ENCODE measurements at regions not wholly inside any gene's neighbourhood (a gene's known extent, or its start where the extent isn't known, plus 50 kb on each side); places are given as distances from the start of the nearest gene placed in this dataset.

DNA sequence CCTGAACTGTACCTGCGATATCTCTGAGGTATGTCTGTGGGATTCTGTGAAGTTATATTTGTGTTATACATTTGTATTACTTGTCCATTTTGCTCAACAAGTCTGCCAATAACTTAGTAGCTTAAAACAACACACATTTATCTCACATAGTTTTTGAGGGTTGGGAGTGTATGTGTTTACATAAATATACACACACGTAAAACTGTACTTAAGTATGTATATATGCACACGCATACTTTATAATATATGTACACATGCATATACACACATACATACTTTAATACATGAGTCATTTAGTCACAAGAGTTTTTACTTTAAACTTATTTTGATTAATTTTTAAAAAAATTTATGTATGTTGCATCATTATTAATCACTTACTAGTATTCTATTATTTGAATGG, 205.9 kb upstream of the EDIL3 start:
- no peaks in the 10 kb centered on the region for H3K27me3 ChIP-seq (ENCODE audit: control insufficient read depth in 1 of 2, insufficient read depth in 2 of 2, low read length in 1 of 2)
- DNase-seq (no peak), ATAC-seq (ENCODE audit: low FRiP score) (no peak)
- no peaks in the 10 kb centered on the region for H3K36me3 ChIP-seq (ENCODE audit: control insufficient read depth in 1 of 2, insufficient read depth in 2 of 2, low read length in 1 of 2)
- no peaks in the 10 kb centered on the region for H3K9me3 ChIP-seq (ENCODE audit: control insufficient read depth, low read length)
- intact Hi-C loops (cut with DNase I) = no loop called here
- H3K27ac ChIP-seq (ENCODE audit: low read depth in 1 of 2, low read length in 2 of 2) = no peak overlapping the region
- 82 to 90% methylated on average over 3 of the region's 3 CpGs for WGBS, 2 donors
- no peaks in the 10 kb centered on the region for H3K4me1 ChIP-seq (ENCODE audit: control insufficient read depth in 1 of 2, insufficient read depth in 2 of 2, low read length in 2 of 2)
- no peak overlapping the region for H3K4me3 ChIP-seq (ENCODE audit: low read length in 2 of 2)

DNA sequence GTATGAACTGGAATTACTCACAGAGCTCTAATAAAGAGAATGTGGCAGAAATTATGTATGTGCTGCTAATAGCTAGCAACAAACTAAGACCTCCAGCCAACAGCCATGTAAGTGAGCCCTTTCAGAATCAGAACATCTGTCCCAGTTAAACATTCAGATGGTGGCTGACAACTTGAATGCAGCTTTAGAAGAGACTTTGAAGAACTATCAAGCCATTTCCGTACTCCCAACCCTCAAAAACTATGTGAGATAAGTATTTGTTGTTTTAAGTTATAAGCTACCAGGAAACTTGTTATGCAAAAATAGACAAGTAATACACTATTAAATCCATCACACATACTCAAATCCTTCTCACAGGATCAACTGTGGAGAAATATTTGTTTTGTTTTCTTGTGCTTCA, 205.2 kb upstream of the EDIL3 start:
- 57 to 71% methylated on average over 1 of the region's 1 CpG for WGBS, 2 donors
- Histone ChIP-seq H3K27ac (ENCODE audit: low read depth in 1 of 2, low read length in 2 of 2) (no peak overlapping the region), H3K36me3 (ENCODE audit: control insufficient read depth in 1 of 2, insufficient read depth in 2 of 2, low read length in 1 of 2) (no peaks in the 10 kb centered on the region), H3K4me1 (ENCODE audit: control insufficient read depth in 1 of 2, insufficient read depth in 2 of 2, low read length in 2 of 2) (no peaks in the 10 kb centered on the region), H3K4me3 (ENCODE audit: low read length in 2 of 2) (no peak overlapping the region), H3K27me3 (ENCODE audit: control insufficient read depth in 1 of 2, insufficient read depth in 2 of 2, low read length in 1 of 2) (no peaks in the 10 kb centered on the region), H3K9me3 (ENCODE audit: control insufficient read depth, low read length) (no peaks in the 10 kb centered on the region)
- no peak for ATAC-seq (ENCODE audit: low FRiP score)
- no peak for DNase-seq
- intact Hi-C loops (cut with DNase I) = no loop called here

DNA sequence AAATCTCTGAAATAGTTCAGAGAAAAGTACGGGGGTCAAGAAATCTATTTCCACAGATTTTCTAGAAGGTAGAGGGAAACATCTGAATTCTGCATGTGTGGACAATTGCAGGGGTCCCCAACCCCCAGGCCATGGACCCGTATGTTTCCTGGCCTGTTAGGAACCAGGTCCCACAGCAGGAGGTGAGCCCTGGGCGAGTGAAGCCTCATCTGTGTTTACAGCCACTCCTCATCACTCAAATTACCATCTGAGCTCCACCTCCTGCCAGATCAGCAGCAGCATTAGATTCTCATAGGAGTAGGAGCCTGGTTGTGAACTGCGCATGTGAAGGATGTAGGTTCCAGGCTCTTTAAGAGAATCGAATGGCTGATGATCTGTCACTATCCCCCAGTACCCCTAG, 200.5 kb upstream of the EDIL3 start:
- 76 to 78% methylated on average over 5 of the region's 5 CpGs for WGBS, 2 donors
- H3K9me3 ChIP-seq (ENCODE audit: control insufficient read depth, low read length) = no peaks in the 10 kb centered on the region
- H3K27me3 ChIP-seq (ENCODE audit: control insufficient read depth in 1 of 2, insufficient read depth in 2 of 2, low read length in 1 of 2) = no peaks in the 10 kb centered on the region
- intact Hi-C loops (cut with DNase I) = no loop called here
- no peak overlapping the region for H3K27ac ChIP-seq (ENCODE audit: low read depth in 1 of 2, low read length in 2 of 2)
- ATAC-seq (ENCODE audit: low FRiP score) (no peak), DNase-seq (no peak)
- H3K4me1 ChIP-seq (ENCODE audit: control insufficient read depth in 1 of 2, insufficient read depth in 2 of 2, low read length in 2 of 2) = no peaks in the 10 kb centered on the region
- H3K4me3 ChIP-seq (ENCODE audit: low read length in 2 of 2) = no peak overlapping the region
- H3K36me3 ChIP-seq (ENCODE audit: control insufficient read depth in 1 of 2, insufficient read depth in 2 of 2, low read length in 1 of 2) = no peaks in the 10 kb centered on the region

GRCh38 chr5:84578226-84578625, 193.5 kb upstream of the EDIL3 start:
- Histone ChIP-seq H3K9me3 (ENCODE audit: control insufficient read depth, low read length) (no peaks in the 10 kb centered on the region), H3K36me3 (ENCODE audit: control insufficient read depth in 1 of 2, insufficient read depth in 2 of 2, low read length in 1 of 2) (no peaks in the 10 kb centered on the region), H3K4me3 (ENCODE audit: low read length in 2 of 2) (no peak overlapping the region), H3K27me3 (ENCODE audit: control insufficient read depth in 1 of 2, insufficient read depth in 2 of 2, low read length in 1 of 2) (no peaks in the 10 kb centered on the region), H3K27ac (ENCODE audit: low read depth in 1 of 2, low read length in 2 of 2) (no peak overlapping the region), H3K4me1 (ENCODE audit: control insufficient read depth in 1 of 2, insufficient read depth in 2 of 2, low read length in 2 of 2) (no peaks in the 10 kb centered on the region)
- WGBS, 2 donors = 75 to 79% methylated on average over 5 of the region's 5 CpGs
- DNase-seq (no peak), ATAC-seq (ENCODE audit: low FRiP score) (no peak)
- intact Hi-C loops (cut with DNase I) = no loop called here

DNA sequence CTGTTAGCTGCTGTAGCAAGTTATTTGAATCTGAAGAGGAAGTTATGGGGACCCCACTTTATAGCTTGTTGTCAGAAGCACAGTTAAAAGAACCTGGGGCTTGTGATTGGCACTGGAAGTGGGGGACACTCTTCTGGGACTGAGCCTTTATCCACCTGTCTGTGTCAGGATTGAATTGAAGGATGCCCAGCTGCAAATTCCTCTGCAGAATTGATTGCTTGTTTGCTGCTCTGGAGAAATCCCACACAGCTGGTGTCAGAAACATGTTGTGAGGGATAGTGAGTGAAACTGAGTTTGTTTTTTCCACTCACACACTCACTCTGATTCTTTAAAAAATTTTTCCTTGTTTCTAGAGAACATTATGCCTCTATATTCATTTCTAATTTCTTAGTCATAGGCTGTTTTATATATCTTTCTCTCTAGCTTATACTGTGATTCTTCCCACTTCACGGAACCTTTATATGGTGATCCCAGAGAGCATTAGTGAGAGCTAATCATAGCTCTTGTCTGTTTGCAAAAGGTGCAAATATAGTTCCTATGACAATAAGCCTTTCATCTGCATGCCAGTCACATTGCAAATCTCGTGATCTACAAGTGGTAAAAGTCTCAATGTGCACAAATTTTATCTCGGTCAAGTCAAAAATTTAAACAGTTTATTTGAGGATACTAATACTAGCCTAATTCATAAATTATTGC, 188.5 kb upstream of the EDIL3 start:
- no peak for ATAC-seq (ENCODE audit: low FRiP score)
- Histone ChIP-seq H3K9me3 (ENCODE audit: control insufficient read depth, low read length) (no peaks in the 10 kb centered on the region), H3K27ac (ENCODE audit: low read depth in 1 of 2, low read length in 2 of 2) (no peak overlapping the region), H3K36me3 (ENCODE audit: control insufficient read depth in 1 of 2, insufficient read depth in 2 of 2, low read length in 1 of 2) (no peaks in the 10 kb centered on the region), H3K27me3 (ENCODE audit: control insufficient read depth in 1 of 2, insufficient read depth in 2 of 2, low read length in 1 of 2) (no peaks in the 10 kb centered on the region), H3K4me3 (ENCODE audit: low read length in 2 of 2) (no peak overlapping the region), H3K4me1 (ENCODE audit: control insufficient read depth in 1 of 2, insufficient read depth in 2 of 2, low read length in 2 of 2) (no peaks in the 10 kb centered on the region)
- no peak for DNase-seq
- 73 to 77% methylated on average over 3 of the region's 3 CpGs for WGBS, 2 donors
- intact Hi-C loops (cut with DNase I) = no loop called here

- Histone ChIP-seq H3K4me3 (ENCODE audit: low read length in 2 of 2) (no peak overlapping the region), H3K9me3 (ENCODE audit: control insufficient read depth, low read length) (no peaks in the 10 kb centered on the region), H3K4me1 (ENCODE audit: control insufficient read depth in 1 of 2, insufficient read depth in 2 of 2, low read length in 2 of 2) (no peaks in the 10 kb centered on the region), H3K36me3 (ENCODE audit: control insufficient read depth in 1 of 2, insufficient read depth in 2 of 2, low read length in 1 of 2) (no peaks in the 10 kb centered on the region), H3K27ac (ENCODE audit: low read depth in 1 of 2, low read length in 2 of 2) (no peak overlapping the region), H3K27me3 (ENCODE audit: control insufficient read depth in 1 of 2, insufficient read depth in 2 of 2, low read length in 1 of 2) (no peaks in the 10 kb centered on the region)
- DNase-seq = no peak
- WGBS, 2 donors = 85 to 92% methylated on average over 1 of the region's 1 CpG
- intact Hi-C loops (cut with DNase I) = no loop called here
- ATAC-seq (ENCODE audit: low FRiP score) = no peak
Observed at GRCh38 chr5:84569307-84569706, 184.6 kb upstream of the EDIL3 start.

GRCh38 chr5:84568171-84568570, 183.5 kb upstream of the EDIL3 start:
- no peaks in the 10 kb centered on the region for H3K27me3 ChIP-seq (ENCODE audit: control insufficient read depth in 1 of 2, insufficient read depth in 2 of 2, low read length in 1 of 2)
- intact Hi-C loops (cut with DNase I) = no loop called here
- H3K27ac ChIP-seq (ENCODE audit: low read depth in 1 of 2, low read length in 2 of 2) = no peak overlapping the region
- no peak for DNase-seq
- no peaks in the 10 kb centered on the region for H3K9me3 ChIP-seq (ENCODE audit: control insufficient read depth, low read length)
- H3K4me1 ChIP-seq (ENCODE audit: control insufficient read depth in 1 of 2, insufficient read depth in 2 of 2, low read length in 2 of 2) = no peaks in the 10 kb centered on the region
- H3K36me3 ChIP-seq (ENCODE audit: control insufficient read depth in 1 of 2, insufficient read depth in 2 of 2, low read length in 1 of 2) = no peaks in the 10 kb centered on the region
- H3K4me3 ChIP-seq (ENCODE audit: low read length in 2 of 2) = no peak overlapping the region
- ATAC-seq (ENCODE audit: low FRiP score) = no peak
- WGBS, 2 donors = 71 to 77% methylated on average over 1 of the region's 1 CpG

GRCh38 chr5:84565866-84566265, 181.2 kb upstream of the EDIL3 start:
- 64 to 73% methylated on average over 1 of the region's 1 CpG for WGBS, 2 donors
- ATAC-seq (ENCODE audit: low FRiP score) = no peak
- H3K9me3 ChIP-seq (ENCODE audit: control insufficient read depth, low read length) = no peaks in the 10 kb centered on the region
- no peak for DNase-seq
- no peaks in the 10 kb centered on the region for H3K4me1 ChIP-seq (ENCODE audit: control insufficient read depth in 1 of 2, insufficient read depth in 2 of 2, low read length in 2 of 2)
- H3K4me3 ChIP-seq (ENCODE audit: low read length in 2 of 2) = no peak overlapping the region
- H3K36me3 ChIP-seq (ENCODE audit: control insufficient read depth in 1 of 2, insufficient read depth in 2 of 2, low read length in 1 of 2) = no peaks in the 10 kb centered on the region
- H3K27ac ChIP-seq (ENCODE audit: low read depth in 1 of 2, low read length in 2 of 2) = no peak overlapping the region
- intact Hi-C loops (cut with DNase I) = no loop called here
- no peaks in the 10 kb centered on the region for H3K27me3 ChIP-seq (ENCODE audit: control insufficient read depth in 1 of 2, insufficient read depth in 2 of 2, low read length in 1 of 2)

DNA sequence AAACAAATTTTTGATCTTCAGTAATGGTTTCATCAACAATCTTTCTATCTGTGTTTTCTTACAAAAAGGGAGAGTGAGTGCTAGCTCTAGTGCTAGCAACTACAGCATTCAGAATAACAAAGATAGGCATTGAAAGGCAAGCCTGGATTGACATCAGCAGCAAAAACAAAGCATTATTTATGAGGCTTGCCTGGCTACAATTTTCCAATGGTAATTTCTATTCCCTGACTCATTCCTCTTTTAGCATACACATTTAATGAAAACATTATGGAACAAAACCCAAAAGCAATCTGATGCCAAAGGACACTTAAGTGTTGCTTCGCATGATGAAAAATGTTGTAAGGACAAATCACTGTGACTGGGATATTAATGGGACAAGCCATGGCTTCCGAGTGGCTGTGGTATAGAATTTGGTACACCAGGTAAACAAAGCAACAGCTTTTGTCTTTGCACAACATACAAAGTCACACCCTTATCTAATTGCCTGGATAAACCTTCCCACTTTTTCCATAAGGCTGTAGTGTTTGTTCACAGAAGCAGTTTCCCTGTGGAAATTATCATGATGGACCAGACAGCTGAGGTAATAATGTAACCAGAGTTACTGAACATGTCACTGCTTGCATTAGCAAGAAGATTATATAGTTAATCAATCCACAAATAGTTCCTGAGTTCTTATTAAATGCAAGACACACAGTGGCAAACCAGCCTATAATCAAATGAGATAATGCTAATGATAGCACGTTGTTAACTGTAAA, 179.8 kb upstream of the EDIL3 start:
- Histone ChIP-seq H3K4me3 (ENCODE audit: low read length in 2 of 2) (no peak overlapping the region), H3K9me3 (ENCODE audit: control insufficient read depth, low read length) (no peaks in the 10 kb centered on the region), H3K27ac (ENCODE audit: low read depth in 1 of 2, low read length in 2 of 2) (no peak overlapping the region), H3K4me1 (ENCODE audit: control insufficient read depth in 1 of 2, insufficient read depth in 2 of 2, low read length in 2 of 2) (no peaks in the 10 kb centered on the region), H3K27me3 (ENCODE audit: control insufficient read depth in 1 of 2, insufficient read depth in 2 of 2, low read length in 1 of 2) (no peaks in the 10 kb centered on the region), H3K36me3 (ENCODE audit: control insufficient read depth in 1 of 2, insufficient read depth in 2 of 2, low read length in 1 of 2) (no peaks in the 10 kb centered on the region)
- intact Hi-C loops (cut with DNase I) = no loop called here
- ATAC-seq (ENCODE audit: low FRiP score) = no peak
- no peak for DNase-seq
- 51 to 57% methylated on average over 3 of the region's 3 CpGs for WGBS, 2 donors

All from aorta (tissue), 5 donors.